ENCODE measurements at regions not wholly inside any gene's neighbourhood (a gene's known extent, or its start where the extent isn't known, plus 50 kb on each side); places are given as distances from the start of the nearest gene placed in this dataset.

GRCh38 chrX:140337263-140337662, 167.6 kb downstream of the SOX3 start:
- BruUV-seq (replicated peaks): no TSS peak
- Histone ChIP-seq H3K4me1 (ENCODE audit: insufficient read depth, low read length, poor library complexity, severe bottlenecking) (no peaks in the 10 kb centered on the region), H3K4me3 (ENCODE audit: low read depth, low read length, poor library complexity, severe bottlenecking) (no peak overlapping the region), H3K27me3 (replicated peaks; ENCODE audit: insufficient read depth, low read depth, low read length, poor library complexity) (no peaks in the 10 kb centered on the region), H3K36me3 (ENCODE audit: insufficient read depth, low read length, poor library complexity, severe bottlenecking) (no peaks in the 10 kb centered on the region), H3K27ac (ENCODE audit: low read depth, low read length, poor library complexity, severe bottlenecking) (no peak overlapping the region), H3K9me3 (ENCODE audit: low read depth, low read length, poor library complexity, severe bottlenecking) (no peaks in the 10 kb centered on the region)
- CTCF ChIA-PET: no interaction called here
- no peak for DNase-seq (ENCODE audit: low spot score)
- intact Hi-C loops (cut with micrococcal nuclease; ENCODE audit: unreplicated experiment): no loop called here
- POLR2A ChIA-PET (ENCODE audit: low non-redundant PET): no interaction called here
- no peak for TF ChIP-seq CTCF (conservative IDR thresholded peaks at IDR 0.05; ENCODE audit: low read depth, low read length)
- TF ChIP-seq EZH2 (IDR thresholded peaks at IDR 0.05; ENCODE audit: borderline replicate concordance, low read depth, low read length, poor library complexity, severe bottlenecking): no peak

GRCh38 chrX:140318296-140318695, 186.6 kb downstream of the SOX3 start:
- no peaks in the 10 kb centered on the region for H3K27me3 ChIP-seq (replicated peaks; ENCODE audit: insufficient read depth, low read depth, low read length, poor library complexity)
- no peaks in the 10 kb centered on the region for H3K36me3 ChIP-seq (ENCODE audit: insufficient read depth, low read length, poor library complexity, severe bottlenecking)
- intact Hi-C loops (cut with micrococcal nuclease; ENCODE audit: unreplicated experiment): no loop called here
- no peak overlapping the region for H3K27ac ChIP-seq (ENCODE audit: low read depth, low read length, poor library complexity, severe bottlenecking)
- ChIA-PET POLR2A (ENCODE audit: low non-redundant PET) (no interaction called here), CTCF (no interaction called here)
- H3K4me3 ChIP-seq (ENCODE audit: low read depth, low read length, poor library complexity, severe bottlenecking): no peak overlapping the region
- H3K9me3 ChIP-seq (ENCODE audit: low read depth, low read length, poor library complexity, severe bottlenecking): no peaks in the 10 kb centered on the region
- BruUV-seq (replicated peaks): no TSS peak
- no peaks in the 10 kb centered on the region for H3K4me1 ChIP-seq (ENCODE audit: insufficient read depth, low read length, poor library complexity, severe bottlenecking)
- peak; percentile 1 for DNase-seq (ENCODE audit: low spot score)
- TF ChIP-seq CTCF (conservative IDR thresholded peaks at IDR 0.05; ENCODE audit: low read depth, low read length) (no peak), EZH2 (IDR thresholded peaks at IDR 0.05; ENCODE audit: borderline replicate concordance, low read depth, low read length, poor library complexity, severe bottlenecking) (no peak)

GRCh38 chrX:140317462-140317861, 187.4 kb downstream of the SOX3 start:
- Histone ChIP-seq H3K9me3 (ENCODE audit: low read depth, low read length, poor library complexity, severe bottlenecking) (no peaks in the 10 kb centered on the region), H3K4me3 (ENCODE audit: low read depth, low read length, poor library complexity, severe bottlenecking) (no peak overlapping the region), H3K27ac (ENCODE audit: low read depth, low read length, poor library complexity, severe bottlenecking) (no peak overlapping the region), H3K4me1 (ENCODE audit: insufficient read depth, low read length, poor library complexity, severe bottlenecking) (no peaks in the 10 kb centered on the region), H3K36me3 (ENCODE audit: insufficient read depth, low read length, poor library complexity, severe bottlenecking) (no peaks in the 10 kb centered on the region), H3K27me3 (replicated peaks; ENCODE audit: insufficient read depth, low read depth, low read length, poor library complexity) (no peaks in the 10 kb centered on the region)
- POLR2A ChIA-PET (ENCODE audit: low non-redundant PET): no interaction called here
- TF ChIP-seq EZH2 (IDR thresholded peaks at IDR 0.05; ENCODE audit: borderline replicate concordance, low read depth, low read length, poor library complexity, severe bottlenecking) (no peak), CTCF (conservative IDR thresholded peaks at IDR 0.05; ENCODE audit: low read depth, low read length) (0 out of 2 replicates have a peak, but pooled peaks have one; percentile 21)
- intact Hi-C loops (cut with micrococcal nuclease; ENCODE audit: unreplicated experiment): no loop called here
- CTCF ChIA-PET: no interaction called here
- DNase-seq (ENCODE audit: low spot score): no peak
- BruUV-seq (replicated peaks): no TSS peak
